CD4-positive, alpha-beta T cell (primary cell): ENCODE measurements at regions not wholly inside any gene's neighbourhood (a gene's known extent, or its start where the extent isn't known, plus 50 kb on each side); places are given as distances from the start of the nearest gene placed in this dataset.

Experiments
- ATAC-seq: fragments of 200-7000 bp; cut with Tn5 transposase; one replicate; pipeline ENCODE4 v1.10.0; 2022; ENCODE audit warnings: mild to moderate bottlenecking; ENCODE audit not compliant: poor library complexity
- CTCF ChIA-PET: fragments of 350-600 bp; sonication (Branson Sonifier 250); formaldehyde crosslinking; loops from one replicate; lab custom pipeline; 2021; ENCODE audit warnings: antibody characterized with exemption, inconsistent platforms; lab: Charles Lee
- POLR2A ChIA-PET: fragments of 350-600 bp; sonication (Branson Sonifier 250); formaldehyde crosslinking; loops from one replicate; lab custom pipeline; 2021; ENCODE audit warnings: antibody characterized with exemption, inconsistent platforms; lab: Charles Lee
- DNase-seq, 14 experiments: peaks; one replicate each; pipeline ENCODE4 v3.0.0-alpha.2; 2013 to 2020; ENCODE audit warnings: mixed read lengths in 2 of 14
- H3K27ac ChIP-seq, 2 donors: one replicate each; pipeline versions ENCODE4 v1.5.1 to v1.7.0; 2013; ENCODE audit warnings: low read length in 2 of 2, low read depth in 1 of 2, mild to moderate bottlenecking in 1 of 2
- H3K27me3 ChIP-seq, 2 experiments: 1 replicate in 1 of 2; 2 replicates in 1 of 2; pipeline versions ENCODE4 v1.6.1 to v1.7.0; 2013; ENCODE audit warnings: low read length in 2 of 2, control low read depth in 1 of 2, mild to moderate bottlenecking in 1 of 2, moderate library complexity in 1 of 2; ENCODE audit not compliant: insufficient read depth in 2 of 2, control insufficient read depth in 1 of 2
- H3K36me3 ChIP-seq: one replicate; pipeline ENCODE4 v1.6.1; 2013; ENCODE audit warnings: low read length, control low read depth; ENCODE audit not compliant: insufficient read depth
- H3K4me1 ChIP-seq: one replicate; pipeline ENCODE4 v1.6.1; 2013; ENCODE audit warnings: low read length, control low read depth; ENCODE audit not compliant: insufficient read depth
- H3K4me3 ChIP-seq: one replicate; pipeline ENCODE4 v1.5.1; 2013; ENCODE audit warnings: mild to moderate bottlenecking, low read length, moderate library complexity
- H3K9me3 ChIP-seq, 2 experiments: 1 replicate in 1 of 2; 2 replicates in 1 of 2; pipeline versions ENCODE4 v1.6.1 to v1.7.0; 2013; ENCODE audit warnings: low read length in 2 of 2, mild to moderate bottlenecking in 2 of 2, control low read depth in 1 of 2, moderate library complexity in 1 of 2; ENCODE audit not compliant: control insufficient read depth in 1 of 2, insufficient read depth in 1 of 2
- H3K27ac Mint-ChIP-seq: one replicate; pipeline ENCODE4 v1.8.0; 2020; ENCODE audit warnings: mixed read lengths
- H3K27me3 Mint-ChIP-seq: one replicate; pipeline ENCODE4 v1.8.0; 2021; ENCODE audit warnings: mixed read lengths
- H3K36me3 Mint-ChIP-seq: one replicate; pipeline ENCODE4 v1.8.0; 2021; ENCODE audit warnings: low read depth, mixed read lengths
- H3K4me1 Mint-ChIP-seq: one replicate; pipeline ENCODE4 v1.8.0; 2021; ENCODE audit warnings: low read depth, mixed read lengths
- H3K4me3 Mint-ChIP-seq: one replicate; pipeline ENCODE4 v1.8.0; 2020; ENCODE audit warnings: mild to moderate bottlenecking, mixed read lengths
- H3K9me3 Mint-ChIP-seq: one replicate; pipeline ENCODE4 v1.8.0; 2020; ENCODE audit warnings: mixed read lengths
- CTCF ChIP-seq: fragments of 200-600 bp; IDR thresholded peaks from one replicate; pipeline ENCODE4 v1.8.0; 2022; ENCODE audit warnings: antibody characterized with exemption, mild to moderate bottlenecking
- intact Hi-C, 2 experiments: fragments of 100-400 bp; cut with DNase I in 1 of 2; cut with micrococcal nuclease in 1 of 2; formaldehyde crosslinking; loops; one replicate each; pipeline versions ENCODE4 v1.15.1 to v1.9.0; 2023 to 2025; cut with DNase I, micrococcal nuclease

DNA sequence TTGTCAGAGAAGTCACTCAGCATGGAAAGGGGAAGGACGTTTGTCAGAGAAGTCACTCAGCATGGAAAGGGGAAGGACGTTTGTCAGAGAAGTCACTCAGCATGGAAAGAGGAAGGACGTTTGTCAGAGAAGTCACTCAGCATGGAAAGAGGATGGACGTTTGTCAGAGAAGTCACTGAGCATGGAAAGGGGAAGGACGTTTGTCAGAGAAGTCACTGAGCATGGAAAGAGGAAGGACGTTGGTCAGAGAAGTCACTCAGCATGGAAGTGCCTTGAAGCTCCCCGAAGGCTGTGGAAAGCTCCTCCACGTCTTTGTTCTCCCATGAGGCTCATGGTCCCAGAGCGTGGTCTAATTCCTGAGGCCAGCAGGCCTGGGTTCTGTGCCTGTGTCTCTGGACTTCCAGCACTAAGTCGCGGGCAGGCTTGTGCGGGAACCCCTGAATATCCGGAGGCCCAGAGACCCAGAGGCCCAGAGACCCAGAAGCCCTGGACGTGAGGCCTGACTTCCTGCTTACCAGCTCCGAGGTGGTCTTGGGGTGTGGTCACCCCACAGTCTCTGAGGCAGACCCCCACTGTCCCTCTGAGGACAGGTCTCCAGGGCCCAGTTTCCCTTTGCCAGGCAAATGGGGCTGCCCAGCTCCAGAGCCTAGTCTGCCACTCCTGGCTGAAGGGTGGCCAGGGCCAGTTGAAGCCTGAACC, 70.4 kb upstream of the TWIST2 start:
- H3K27ac Mint-ChIP-seq: no peak overlapping the region
- no peak for DNase-seq

GRCh38 chr2:238784671-238785527, 63.0 kb upstream of the TWIST2 start:
- H3K4me1 Mint-ChIP-seq: no peaks in the 10 kb centered on the region
- Histone ChIP-seq H3K27ac (no peak overlapping the region), H3K4me3 (no peak overlapping the region), H3K36me3 (no peaks in the 10 kb centered on the region), H3K4me1 (peaks cover 2% of the 10 kb centered on the region), H3K27me3 (no peaks in the 10 kb centered on the region), H3K9me3 (peaks cover 0 to 5% of the 10 kb centered on the region in 2 experiments)
- ATAC-seq: no peak
- peak; percentile 90 for TF ChIP-seq CTCF
- H3K4me3 Mint-ChIP-seq: no peak overlapping the region
- no peak overlapping the region for H3K27ac Mint-ChIP-seq
- peak; percentile 23 to 71 (median 42) for DNase-seq
- H3K36me3 Mint-ChIP-seq: no peaks in the 10 kb centered on the region
- ChIA-PET POLR2A (no interaction called here), CTCF (interaction anchor here (1.0 to 1.2 kb wide), 3 partner anchors 15 to 427 kb away, joined by 3 read pairs; no protein-coding TSS in a partner anchor)
- intact Hi-C loops: loop anchor here (1.0 to 5.0 kb wide), 3 partner anchors 415 to 528 kb away; no protein-coding TSS in a partner anchor
- H3K9me3 Mint-ChIP-seq: no peaks in the 10 kb centered on the region
- H3K27me3 Mint-ChIP-seq: peaks cover 30% of the 10 kb centered on the region

More for the DNA sequence above, 70.4 kb upstream of the TWIST2 start:
- peaks cover 22% of the 10 kb centered on the region for H3K27me3 Mint-ChIP-seq
- Histone ChIP-seq H3K9me3 (peaks cover 0 to 18% of the 10 kb centered on the region in 2 experiments), H3K4me3 (no peak overlapping the region), H3K27me3 (peaks cover 0 to 4% of the 10 kb centered on the region in 2 experiments), H3K36me3 (no peaks in the 10 kb centered on the region), H3K4me1 (no peaks in the 10 kb centered on the region), H3K27ac (no peak overlapping the region)
- no peaks in the 10 kb centered on the region for H3K36me3 Mint-ChIP-seq
- intact Hi-C loops: no loop called here
- ChIA-PET CTCF (no interaction called here), POLR2A (no interaction called here)
- TF ChIP-seq CTCF: no peak
- ATAC-seq: no peak
- H3K4me1 Mint-ChIP-seq: no peaks in the 10 kb centered on the region
- no peak overlapping the region for H3K4me3 Mint-ChIP-seq
- no peaks in the 10 kb centered on the region for H3K9me3 Mint-ChIP-seq

DNA sequence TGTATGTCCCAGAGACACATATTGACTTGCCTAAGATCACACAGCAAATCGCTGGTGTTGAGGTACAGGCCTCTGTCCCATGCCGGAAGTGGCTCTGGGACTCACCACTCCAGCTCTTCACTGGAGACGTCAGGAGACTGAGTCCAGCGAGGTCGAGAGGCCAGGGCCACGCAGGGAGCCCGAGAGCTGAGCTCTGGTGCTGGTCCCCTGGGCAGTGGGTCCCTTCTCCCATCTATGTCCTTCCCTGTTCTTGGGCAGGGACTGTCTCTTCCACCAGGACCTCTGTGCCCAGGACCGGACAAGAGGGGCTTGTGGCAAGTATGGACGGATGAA, 62.4 kb upstream of the TWIST2 start:
- peaks cover 30% of the 10 kb centered on the region for H3K27me3 Mint-ChIP-seq
- no peaks in the 10 kb centered on the region for H3K36me3 Mint-ChIP-seq
- no peaks in the 10 kb centered on the region for H3K4me1 Mint-ChIP-seq
- H3K4me3 Mint-ChIP-seq: no peak overlapping the region
- Histone ChIP-seq H3K27ac (no peak overlapping the region), H3K4me1 (peaks cover 2% of the 10 kb centered on the region), H3K27me3 (no peaks in the 10 kb centered on the region), H3K9me3 (peaks cover 0 to 5% of the 10 kb centered on the region in 2 experiments), H3K36me3 (no peaks in the 10 kb centered on the region), H3K4me3 (no peak overlapping the region)
- intact Hi-C loops: loop anchor here (1.0 to 5.0 kb wide), 3 partner anchors 415 to 528 kb away; no protein-coding TSS in a partner anchor
- no peak overlapping the region for H3K27ac Mint-ChIP-seq
- H3K9me3 Mint-ChIP-seq: no peaks in the 10 kb centered on the region
- ATAC-seq (no peak), DNase-seq (no peak)
- TF ChIP-seq CTCF: no peak
- CTCF ChIA-PET: interaction anchor here (1.0 to 1.2 kb wide), 3 partner anchors 15 to 428 kb away, joined by 3 read pairs; no protein-coding TSS in a partner anchor
- POLR2A ChIA-PET: no interaction called here
